Uterus (tissue), 3 donors: ENCODE measurements at regions not wholly inside any gene's neighbourhood (a gene's known extent, or its start where the extent isn't known, plus 50 kb on each side); places are given as distances from the start of the nearest gene placed in this dataset.

ENCODE experiments used
- DNase-seq, 2 donors: peaks; one replicate each; pipeline ENCODE4 v3.0.0-alpha.2; 2019 to 2020
- H3K27ac ChIP-seq, 2 donors: fragments of 200-600 bp; sonication (generic); 1 replicate in 1 of 2; 2 replicates in 1 of 2; pipeline ENCODE4 v1.5.1; 2016 to 2018
- H3K27me3 ChIP-seq, 2 donors: fragments of 200-600 bp; sonication (generic); one replicate each; pipeline ENCODE4 v1.5.1; 2018 to 2019; ENCODE audit warnings: control low read depth in 1 of 2
- H3K36me3 ChIP-seq, 2 donors: fragments of 200-600 bp; sonication (generic); one replicate each; pipeline ENCODE4 v1.5.1; 2019; ENCODE audit warnings: control low read depth in 1 of 2
- H3K4me1 ChIP-seq, 2 donors: fragments of 200-600 bp; sonication (generic); one replicate each; pipeline ENCODE4 v1.5.1; 2018 to 2019; ENCODE audit warnings: control low read depth in 1 of 2
- H3K4me3 ChIP-seq, 2 donors: fragments of 200-600 bp; sonication (generic); 1 replicate in 1 of 2; 2 replicates in 1 of 2; pipeline ENCODE4 v1.5.1; 2018 to 2019; ENCODE audit warnings: mild to moderate bottlenecking in 1 of 2
- H3K9me3 ChIP-seq, 2 donors: fragments of 200-600 bp; sonication (generic); one replicate each; pipeline ENCODE4 v1.5.1; 2019; ENCODE audit warnings: control low read depth in 1 of 2
- POLR2A ChIP-seq, 2 donors: fragments of 450-650 bp; IDR thresholded peaks; one replicate each; pipeline ENCODE4 v1.6.1; 2016; ENCODE audit warnings: antibody characterized with exemption in 2 of 2, mild to moderate bottlenecking in 1 of 2, moderate library complexity in 1 of 2
- intact Hi-C: fragments of 100-400 bp; cut with DNase I; formaldehyde crosslinking; loops from one replicate; pipeline ENCODE4 v1.15.1; 2023; ENCODE audit warnings: low total_unique reads
- TF ChIP-seq, protein P1 (sequence below), 4 experiments: fragments of 200-600 bp in 2 of 4; fragments of 450-650 bp in 2 of 4; sonication (generic) in 2 of 4; IDR thresholded peaks; one replicate each; pipeline ENCODE4 v1.5.1; 2016 to 2019; ENCODE audit warnings: antibody characterized with exemption in 4 of 4, mild to moderate bottlenecking in 2 of 4, moderate library complexity in 1 of 4
- donor health status: DM: yes; HTN: yes; CAD: no.

DNA sequence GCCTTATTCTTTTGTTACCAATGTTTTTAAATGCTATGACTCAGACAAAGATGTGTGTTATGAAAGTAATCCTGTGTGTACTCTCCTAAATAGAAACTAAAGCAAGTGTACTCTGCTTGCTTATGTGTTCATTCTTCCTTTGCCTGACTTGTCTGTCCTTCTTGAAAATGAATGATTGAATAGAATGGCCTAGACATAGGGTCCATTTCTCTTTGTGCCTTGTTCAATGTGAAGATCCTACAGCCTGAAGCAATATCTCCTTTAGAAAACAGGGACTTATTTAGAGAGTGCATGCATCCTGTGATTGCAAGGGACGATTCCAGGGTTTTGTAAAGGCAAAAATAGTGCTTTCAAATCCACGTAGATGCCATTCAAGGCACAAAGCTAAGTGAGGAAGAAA, 343.6 kb upstream of the TACR3 start:
- intact Hi-C loops, result no loop called here
- Histone ChIP-seq H3K4me1 (no peaks in the 10 kb centered on the region), H3K27me3 (no peaks in the 10 kb centered on the region), H3K4me3 (no peak overlapping the region), H3K9me3 (no peaks in the 10 kb centered on the region), H3K36me3 (no peaks in the 10 kb centered on the region), H3K27ac (no peak overlapping the region)
- DNase-seq, result no peak
- TF ChIP-seq, protein P1, sequence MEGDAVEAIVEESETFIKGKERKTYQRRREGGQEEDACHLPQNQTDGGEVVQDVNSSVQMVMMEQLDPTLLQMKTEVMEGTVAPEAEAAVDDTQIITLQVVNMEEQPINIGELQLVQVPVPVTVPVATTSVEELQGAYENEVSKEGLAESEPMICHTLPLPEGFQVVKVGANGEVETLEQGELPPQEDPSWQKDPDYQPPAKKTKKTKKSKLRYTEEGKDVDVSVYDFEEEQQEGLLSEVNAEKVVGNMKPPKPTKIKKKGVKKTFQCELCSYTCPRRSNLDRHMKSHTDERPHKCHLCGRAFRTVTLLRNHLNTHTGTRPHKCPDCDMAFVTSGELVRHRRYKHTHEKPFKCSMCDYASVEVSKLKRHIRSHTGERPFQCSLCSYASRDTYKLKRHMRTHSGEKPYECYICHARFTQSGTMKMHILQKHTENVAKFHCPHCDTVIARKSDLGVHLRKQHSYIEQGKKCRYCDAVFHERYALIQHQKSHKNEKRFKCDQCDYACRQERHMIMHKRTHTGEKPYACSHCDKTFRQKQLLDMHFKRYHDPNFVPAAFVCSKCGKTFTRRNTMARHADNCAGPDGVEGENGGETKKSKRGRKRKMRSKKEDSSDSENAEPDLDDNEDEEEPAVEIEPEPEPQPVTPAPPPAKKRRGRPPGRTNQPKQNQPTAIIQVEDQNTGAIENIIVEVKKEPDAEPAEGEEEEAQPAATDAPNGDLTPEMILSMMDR (IDR thresholded peaks at IDR 0.05), result no peak
- no peak for TF ChIP-seq POLR2A (IDR thresholded peaks at IDR 0.05)

DNA sequence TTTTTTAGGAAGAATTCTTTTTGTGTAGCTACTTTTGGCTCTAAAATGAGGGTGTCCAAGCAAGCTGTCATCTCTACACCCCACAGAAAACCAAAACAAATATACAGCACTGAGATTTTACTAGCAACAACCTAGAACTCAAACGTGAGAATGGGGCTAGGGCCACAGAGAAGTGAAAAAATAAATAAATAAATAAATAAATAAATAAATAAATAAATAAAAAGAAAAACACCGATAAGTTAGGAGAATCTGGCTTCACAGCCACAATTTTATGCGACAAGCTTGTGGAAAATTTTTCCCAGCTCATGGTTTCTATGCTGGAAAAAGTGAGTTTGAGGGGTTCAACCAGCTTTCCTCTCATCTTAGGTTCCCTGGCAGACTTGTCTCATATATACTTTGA, 324.6 kb upstream of the TACR3 start:
- intact Hi-C loops, result no loop called here
- Histone ChIP-seq H3K9me3 (no peaks in the 10 kb centered on the region), H3K27ac (no peak overlapping the region), H3K36me3 (no peaks in the 10 kb centered on the region), H3K4me1 (no peaks in the 10 kb centered on the region), H3K4me3 (no peak overlapping the region), H3K27me3 (no peaks in the 10 kb centered on the region)
- no peak for DNase-seq
- no peak for TF ChIP-seq POLR2A (IDR thresholded peaks at IDR 0.05)
- TF ChIP-seq, protein P1 (IDR thresholded peaks at IDR 0.05), result no peak

DNA sequence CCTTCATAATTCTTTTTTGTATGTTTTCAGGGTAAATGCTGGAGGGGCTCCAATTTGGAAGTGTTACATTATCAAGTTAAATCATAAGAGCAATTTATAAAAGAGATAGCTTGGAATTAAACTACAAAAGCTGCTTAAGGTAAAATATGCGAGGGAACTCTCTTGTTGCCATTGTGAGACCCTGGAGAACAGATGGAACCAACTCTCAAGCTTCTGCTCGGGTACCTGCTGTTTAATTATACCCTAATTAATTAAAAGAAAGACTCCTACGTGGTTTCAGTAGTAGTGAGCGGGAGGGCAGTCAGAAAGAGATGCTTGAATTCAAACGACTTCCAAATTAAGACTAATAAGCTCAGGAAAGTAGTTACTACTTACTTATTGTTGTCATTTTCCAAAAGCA, 313.1 kb upstream of the TACR3 start:
- intact Hi-C loops, result no loop called here
- H3K36me3 ChIP-seq, result no peaks in the 10 kb centered on the region
- TF ChIP-seq, protein P1 (IDR thresholded peaks at IDR 0.05), result no peak
- TF ChIP-seq POLR2A (IDR thresholded peaks at IDR 0.05), result no peak
- no peak for DNase-seq
- H3K27me3 ChIP-seq, result no peaks in the 10 kb centered on the region
- no peaks in the 10 kb centered on the region for H3K4me1 ChIP-seq
- no peaks in the 10 kb centered on the region for H3K9me3 ChIP-seq
- no peak overlapping the region for H3K27ac ChIP-seq
- H3K4me3 ChIP-seq, result no peak overlapping the region

DNA sequence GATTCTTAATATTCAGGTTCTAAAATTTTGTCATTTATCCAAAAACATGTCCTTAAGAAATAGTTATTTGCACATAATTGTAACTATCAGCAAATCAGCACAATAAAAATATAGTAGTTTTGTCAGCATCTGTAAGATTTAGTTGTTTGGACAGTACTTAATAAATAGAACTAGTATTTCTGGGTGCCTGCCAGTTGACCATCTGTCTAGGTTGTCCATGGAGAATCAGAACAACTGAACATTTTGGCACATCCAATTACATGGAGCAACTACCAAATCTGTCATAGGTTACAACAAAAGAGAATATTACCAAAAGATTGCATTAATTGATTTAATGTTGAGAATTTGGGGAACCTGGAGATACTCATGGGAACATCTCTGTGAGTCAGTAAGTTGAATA, 305.5 kb upstream of the TACR3 start:
- Histone ChIP-seq H3K27ac (no peak overlapping the region), H3K27me3 (no peaks in the 10 kb centered on the region), H3K36me3 (no peaks in the 10 kb centered on the region), H3K9me3 (no peaks in the 10 kb centered on the region), H3K4me1 (no peaks in the 10 kb centered on the region), H3K4me3 (no peak overlapping the region)
- intact Hi-C loops, result no loop called here
- no peak for TF ChIP-seq POLR2A (IDR thresholded peaks at IDR 0.05)
- TF ChIP-seq, protein P1 (IDR thresholded peaks at IDR 0.05), result no peak
- no peak for DNase-seq

DNA sequence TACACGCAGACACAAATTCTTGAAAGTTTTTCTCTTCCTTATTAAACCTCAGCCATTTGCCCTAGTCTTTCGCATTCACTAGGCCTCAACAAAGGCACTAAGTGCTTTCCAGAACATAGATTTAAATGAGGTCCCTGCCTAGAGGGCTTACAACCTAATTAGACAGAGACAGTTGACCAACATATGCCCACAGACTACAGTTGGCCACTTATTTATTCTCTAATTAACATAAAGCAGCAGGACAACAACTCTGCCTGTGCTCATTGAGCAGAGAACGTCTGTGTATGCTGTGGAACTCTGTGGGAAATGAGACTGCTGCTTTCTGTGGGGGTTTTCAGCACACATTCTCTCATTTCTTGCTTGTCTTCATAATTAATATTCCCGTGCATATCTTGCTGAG, 303.0 kb upstream of the TACR3 start:
- no peaks in the 10 kb centered on the region for H3K36me3 ChIP-seq
- H3K4me3 ChIP-seq, result no peak overlapping the region
- intact Hi-C loops, result no loop called here
- H3K9me3 ChIP-seq, result no peaks in the 10 kb centered on the region
- no peak overlapping the region for H3K27ac ChIP-seq
- H3K27me3 ChIP-seq, result no peaks in the 10 kb centered on the region
- H3K4me1 ChIP-seq, result no peaks in the 10 kb centered on the region
- no peak for TF ChIP-seq POLR2A (IDR thresholded peaks at IDR 0.05)
- TF ChIP-seq, protein P1 (IDR thresholded peaks at IDR 0.05), result no peak
- no peak for DNase-seq
